ENCODE measurements at regions not wholly inside any gene's neighbourhood (a gene's known extent, or its start where the extent isn't known, plus 50 kb on each side); places are given as distances from the start of the nearest gene placed in this dataset.

DNA sequence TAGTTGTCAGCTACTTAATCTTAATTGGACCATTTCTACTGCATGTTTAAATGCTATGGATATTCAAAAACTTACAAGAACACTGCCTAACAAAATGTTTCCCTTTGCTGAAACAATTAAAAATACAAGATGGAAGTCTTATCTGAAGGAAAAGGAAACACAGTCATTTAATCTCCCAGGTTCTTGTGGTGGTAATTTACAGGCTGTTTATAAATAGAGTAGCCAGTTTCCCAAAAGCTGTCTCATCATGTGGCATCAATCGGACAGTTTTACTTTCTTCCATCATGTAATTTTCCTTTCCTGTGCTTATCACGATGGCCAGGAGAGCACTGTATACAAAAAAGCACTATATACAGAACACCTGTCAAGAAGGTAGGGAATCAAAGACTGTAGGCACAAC, 368.1 kb downstream of the ZEB2 start:
- DNase-seq (ENCODE audit: low read depth in 2 of 2), result no peak
- no peak for TF ChIP-seq CTCF (IDR thresholded peaks at IDR 0.05; ENCODE audit: low read depth, low read length)
- no peak overlapping the region for H3K4me3 ChIP-seq (replicated peaks in 1 of 2; ENCODE audit: low read depth in 2 of 2, low read length in 2 of 2)

DNA sequence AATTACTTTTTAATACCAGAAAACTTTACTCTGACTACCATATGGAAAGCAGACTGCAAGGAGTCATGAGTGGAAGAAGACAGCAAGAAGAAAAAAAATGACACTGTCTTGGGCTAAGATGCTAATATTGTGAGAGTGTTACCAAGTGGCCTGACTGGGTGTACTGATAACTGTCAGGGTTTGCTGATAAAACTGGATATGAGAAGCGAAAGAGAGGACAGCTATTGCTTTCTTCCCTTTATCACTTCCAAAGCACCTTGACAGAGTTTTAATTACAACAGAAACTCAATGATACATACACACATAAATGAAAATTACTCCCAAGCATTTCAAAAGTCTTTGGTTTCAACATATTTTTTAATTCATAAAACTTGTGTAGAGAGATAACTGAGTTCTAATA, 368.5 kb downstream of the ZEB2 start:
- H3K4me3 ChIP-seq (replicated peaks in 1 of 2; ENCODE audit: low read depth in 2 of 2, low read length in 2 of 2), result no peak overlapping the region
- TF ChIP-seq CTCF (IDR thresholded peaks at IDR 0.05; ENCODE audit: low read depth, low read length), result no peak
- no peak for DNase-seq (ENCODE audit: low read depth in 2 of 2)

- no peak overlapping the region for H3K4me3 ChIP-seq (replicated peaks in 1 of 2; ENCODE audit: low read depth in 2 of 2, low read length in 2 of 2)
- DNase-seq (ENCODE audit: low read depth in 2 of 2), result no peak
Observed at GRCh38 chr2:144147356-144147755, 372.6 kb downstream of the ZEB2 start.

DNA sequence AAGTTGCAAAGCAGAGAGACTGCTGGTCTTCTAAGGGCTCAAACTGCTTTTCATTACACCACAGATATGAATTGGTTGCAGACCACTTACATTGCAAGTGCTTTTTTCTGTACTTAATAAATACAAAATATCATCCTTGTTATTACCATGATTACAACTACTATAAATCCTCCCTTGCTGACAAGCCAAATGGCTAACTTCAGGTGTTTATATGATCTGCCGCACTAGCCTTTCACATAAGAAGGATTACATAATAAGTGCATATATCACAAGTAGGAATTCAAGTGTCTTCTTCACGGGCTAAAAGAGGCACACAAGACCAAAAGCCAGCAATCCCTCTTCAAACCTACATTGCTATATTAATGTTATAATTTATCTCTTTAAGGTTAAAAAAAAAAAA, 373.0 kb downstream of the ZEB2 start:
- no peak for TF ChIP-seq CTCF (IDR thresholded peaks at IDR 0.05; ENCODE audit: low read depth, low read length)
- DNase-seq (ENCODE audit: low read depth in 2 of 2), result no peak
- no peak overlapping the region for H3K4me3 ChIP-seq (replicated peaks in 1 of 2; ENCODE audit: low read depth in 2 of 2, low read length in 2 of 2)

More at GRCh38 chr2:144147356-144147755, 372.6 kb downstream of the ZEB2 start:
- no peak for TF ChIP-seq CTCF (IDR thresholded peaks at IDR 0.05; ENCODE audit: low read depth, low read length)

DNA sequence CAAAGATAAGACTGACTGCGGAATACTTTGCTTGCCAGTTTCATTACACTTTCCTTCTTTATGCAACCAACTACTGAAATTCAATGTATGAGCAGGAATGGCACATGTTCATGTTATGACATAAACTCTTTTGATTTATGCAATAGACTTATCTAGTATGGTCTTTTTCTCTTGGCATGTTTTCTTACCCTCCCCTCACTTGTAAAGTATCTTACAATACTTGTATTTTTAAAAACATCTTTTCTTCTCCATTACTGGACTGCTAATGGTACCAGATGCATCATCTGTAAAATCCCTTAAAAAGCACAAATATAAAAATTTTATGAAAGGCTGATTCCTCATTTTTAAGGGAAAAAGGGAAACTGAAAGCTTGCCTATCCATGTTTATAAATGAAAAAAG, 373.8 kb downstream of the ZEB2 start:
- peak in 1 of 2 donors; percentile 41 for DNase-seq (ENCODE audit: low read depth in 2 of 2)
- H3K4me3 ChIP-seq (replicated peaks in 1 of 2; ENCODE audit: low read depth in 2 of 2, low read length in 2 of 2), result no peak overlapping the region
- no peak for TF ChIP-seq CTCF (IDR thresholded peaks at IDR 0.05; ENCODE audit: low read depth, low read length)

DNA sequence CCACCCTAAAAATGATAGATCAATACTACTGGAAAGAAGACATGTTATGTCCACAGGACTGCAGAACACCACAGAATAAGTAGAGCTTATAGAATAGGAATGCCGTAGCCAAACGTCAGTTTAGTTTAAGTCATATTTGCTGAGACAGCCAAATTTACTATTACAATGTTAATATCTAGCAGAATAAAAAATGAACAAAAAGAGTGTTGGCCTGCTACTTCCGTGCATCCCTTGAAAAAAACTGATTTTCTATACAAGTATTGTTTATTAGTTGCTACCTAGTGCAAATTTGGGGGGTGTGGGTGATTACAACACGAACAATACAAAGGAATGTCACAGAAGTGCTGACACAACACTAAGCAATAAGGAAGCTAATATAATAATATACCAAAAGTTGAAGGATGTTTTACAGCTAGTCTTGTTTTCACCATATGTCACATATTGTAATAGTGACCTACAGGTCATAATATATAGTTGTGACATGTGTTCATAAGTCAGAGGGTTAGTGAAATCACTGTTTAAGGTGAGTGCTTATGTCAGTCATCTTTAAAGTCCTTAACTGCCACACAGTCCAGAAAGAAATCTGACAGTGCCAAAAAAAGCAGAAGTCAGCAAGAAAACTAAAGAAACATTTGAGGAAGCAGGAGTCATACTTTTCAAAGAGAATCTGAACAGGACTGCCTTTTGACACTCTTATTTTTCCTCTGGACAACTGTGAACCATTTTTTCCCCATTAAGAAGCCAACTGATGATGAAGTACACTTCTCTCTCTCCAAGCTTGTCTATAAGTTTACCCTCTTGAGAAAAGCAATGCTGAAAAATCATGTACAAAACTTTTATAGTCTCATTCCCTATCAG, 376.4 kb downstream of the ZEB2 start:
- H3K4me3 ChIP-seq (replicated peaks in 1 of 2; ENCODE audit: low read depth in 2 of 2, low read length in 2 of 2), result no peak overlapping the region
- no peak for DNase-seq (ENCODE audit: low read depth in 2 of 2)
- no peak for TF ChIP-seq CTCF (IDR thresholded peaks at IDR 0.05; ENCODE audit: low read depth, low read length)
